ENCODE measurements at regions not wholly inside any gene's neighbourhood (a gene's known extent, or its start where the extent isn't known, plus 50 kb on each side); places are given as distances from the start of the nearest gene placed in this dataset.
A peak's percentile ranks its signal among the peaks of the same experiment; 100 is the strongest.

DNA sequence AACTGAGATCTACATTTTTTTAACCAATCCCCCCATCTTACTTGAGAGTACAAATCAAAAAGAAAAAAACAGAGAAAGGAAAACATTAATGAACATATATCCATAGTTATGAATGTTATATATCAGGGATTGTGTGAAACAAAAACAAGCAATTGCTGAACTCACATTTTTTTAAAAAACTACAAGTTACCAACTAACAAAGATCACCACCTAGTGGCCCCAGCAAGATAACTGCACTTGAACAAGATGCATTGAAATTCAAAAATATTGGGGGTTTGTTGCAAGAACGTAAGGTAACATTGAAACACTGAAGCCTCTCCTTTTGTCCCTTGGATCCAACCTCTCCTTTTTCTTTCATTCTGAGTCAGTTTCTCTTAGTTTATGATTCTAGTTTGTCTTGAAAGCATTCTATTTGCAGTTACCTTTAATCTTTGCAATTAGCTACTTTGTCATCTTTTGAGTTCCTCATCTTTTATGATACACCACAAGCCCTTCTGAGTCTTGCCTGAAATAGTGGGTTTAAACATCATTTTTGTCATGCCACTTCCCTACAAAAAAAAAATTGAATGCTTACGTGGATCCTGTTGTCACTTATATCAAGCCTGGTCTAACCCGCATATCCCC is 87.3 kb upstream of the TES start:
- TF ChIP-seq ZFX (IDR thresholded peaks at IDR 0.05): no peak
- TF ChIP-seq, protein P1, sequence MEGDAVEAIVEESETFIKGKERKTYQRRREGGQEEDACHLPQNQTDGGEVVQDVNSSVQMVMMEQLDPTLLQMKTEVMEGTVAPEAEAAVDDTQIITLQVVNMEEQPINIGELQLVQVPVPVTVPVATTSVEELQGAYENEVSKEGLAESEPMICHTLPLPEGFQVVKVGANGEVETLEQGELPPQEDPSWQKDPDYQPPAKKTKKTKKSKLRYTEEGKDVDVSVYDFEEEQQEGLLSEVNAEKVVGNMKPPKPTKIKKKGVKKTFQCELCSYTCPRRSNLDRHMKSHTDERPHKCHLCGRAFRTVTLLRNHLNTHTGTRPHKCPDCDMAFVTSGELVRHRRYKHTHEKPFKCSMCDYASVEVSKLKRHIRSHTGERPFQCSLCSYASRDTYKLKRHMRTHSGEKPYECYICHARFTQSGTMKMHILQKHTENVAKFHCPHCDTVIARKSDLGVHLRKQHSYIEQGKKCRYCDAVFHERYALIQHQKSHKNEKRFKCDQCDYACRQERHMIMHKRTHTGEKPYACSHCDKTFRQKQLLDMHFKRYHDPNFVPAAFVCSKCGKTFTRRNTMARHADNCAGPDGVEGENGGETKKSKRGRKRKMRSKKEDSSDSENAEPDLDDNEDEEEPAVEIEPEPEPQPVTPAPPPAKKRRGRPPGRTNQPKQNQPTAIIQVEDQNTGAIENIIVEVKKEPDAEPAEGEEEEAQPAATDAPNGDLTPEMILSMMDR (conservative IDR thresholded peaks at IDR 0.05): peak; percentile 88
- no peak overlapping the region for H3K27ac ChIP-seq

DNA sequence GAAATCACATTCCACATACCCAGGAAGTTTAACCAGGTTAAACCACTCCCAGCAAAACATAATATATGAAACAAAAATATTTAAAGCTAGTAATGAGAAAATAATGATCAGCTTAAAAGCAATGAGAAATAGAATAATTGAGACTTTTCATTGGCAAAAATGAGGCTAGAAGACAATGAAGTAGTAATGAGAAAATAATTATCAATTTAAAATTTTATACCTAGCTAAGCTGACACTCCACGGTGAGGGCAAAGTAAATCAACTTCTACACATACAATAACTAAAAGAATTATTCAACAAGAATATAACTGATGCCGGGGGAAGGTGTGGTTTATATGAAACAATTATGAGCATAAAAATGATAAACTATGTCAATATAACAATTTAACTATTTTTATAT is 82.2 kb upstream of the TES start:
- TF ChIP-seq, protein P1 (conservative IDR thresholded peaks at IDR 0.05): no peak
- no peak for TF ChIP-seq ZFX (IDR thresholded peaks at IDR 0.05)
- no peak overlapping the region for H3K27ac ChIP-seq

DNA sequence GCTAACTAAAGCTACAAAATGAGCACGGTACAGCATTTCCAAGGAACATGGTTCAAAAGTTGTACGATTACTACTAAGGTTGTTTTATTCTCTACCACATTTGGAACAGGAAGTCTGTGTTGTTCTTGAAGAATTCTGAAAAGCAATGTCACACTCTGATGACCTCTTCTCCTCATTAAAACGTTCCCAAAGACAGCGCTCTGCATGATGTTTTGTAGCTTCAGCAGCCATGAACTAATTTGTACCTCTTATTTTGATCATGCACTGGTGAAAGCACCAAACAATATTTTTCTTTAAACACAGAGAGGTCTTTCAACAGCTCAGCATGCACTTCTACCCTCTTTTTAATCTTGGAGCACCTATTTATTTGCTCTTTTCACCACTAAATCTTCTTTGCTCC is 75.0 kb upstream of the TES start:
- no peak overlapping the region for H3K27ac ChIP-seq
- TF ChIP-seq, protein P1 (conservative IDR thresholded peaks at IDR 0.05): no peak
- TF ChIP-seq ZFX (IDR thresholded peaks at IDR 0.05): no peak

DNA sequence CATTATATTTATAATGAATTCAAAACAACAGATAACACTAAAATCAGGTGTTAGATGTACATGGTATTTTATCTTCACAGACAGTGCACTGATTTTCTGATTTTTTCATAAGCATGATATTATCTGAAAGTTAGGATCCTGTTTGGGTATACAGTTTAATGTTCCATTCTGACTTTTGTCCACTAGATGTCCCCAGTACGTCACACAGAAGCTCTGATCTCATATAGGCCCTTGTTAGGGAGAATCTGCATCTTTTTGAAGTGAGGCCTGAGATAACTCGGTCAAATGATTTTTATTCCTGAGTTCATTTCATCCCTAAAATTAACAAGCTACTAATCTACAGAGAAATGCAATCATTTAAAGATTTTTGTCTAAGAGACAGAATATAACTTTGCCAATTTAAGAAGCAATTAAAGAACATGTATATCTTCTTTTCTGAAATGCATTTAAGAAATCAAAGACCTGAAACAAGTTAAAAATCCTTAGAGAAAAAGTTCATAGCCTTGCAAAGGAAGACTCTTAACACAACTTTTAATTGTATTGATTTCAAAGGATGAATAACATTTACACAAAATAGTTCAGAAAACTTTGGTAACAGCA is 72.0 kb upstream of the TES start:
- no peak overlapping the region for H3K27ac ChIP-seq
- TF ChIP-seq ZFX (IDR thresholded peaks at IDR 0.05): no peak
- TF ChIP-seq, protein P1 (conservative IDR thresholded peaks at IDR 0.05): peak; percentile 97

DNA sequence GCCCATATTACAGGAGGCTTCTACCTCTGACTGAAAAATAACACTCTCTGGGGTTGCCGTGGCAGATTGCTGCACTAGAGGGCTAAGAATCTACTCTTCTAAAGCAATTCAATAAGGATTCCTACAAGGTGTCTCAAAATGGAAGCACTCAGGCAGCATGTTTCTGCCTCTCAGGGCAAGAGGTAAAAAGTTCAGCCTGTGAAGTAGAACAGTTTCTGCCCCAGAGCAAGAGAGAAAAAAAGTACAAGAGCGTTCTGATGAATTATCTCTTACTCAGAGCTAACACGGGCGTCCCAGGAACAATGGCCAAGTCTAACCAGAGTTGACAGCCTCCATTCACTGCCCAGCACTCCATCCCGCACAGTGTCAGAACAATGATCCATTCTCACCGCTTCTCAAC is 71.3 kb upstream of the TES start:
- H3K27ac ChIP-seq: no peak overlapping the region
- TF ChIP-seq ZFX (IDR thresholded peaks at IDR 0.05): no peak
- TF ChIP-seq, protein P1 (conservative IDR thresholded peaks at IDR 0.05): no peak

DNA sequence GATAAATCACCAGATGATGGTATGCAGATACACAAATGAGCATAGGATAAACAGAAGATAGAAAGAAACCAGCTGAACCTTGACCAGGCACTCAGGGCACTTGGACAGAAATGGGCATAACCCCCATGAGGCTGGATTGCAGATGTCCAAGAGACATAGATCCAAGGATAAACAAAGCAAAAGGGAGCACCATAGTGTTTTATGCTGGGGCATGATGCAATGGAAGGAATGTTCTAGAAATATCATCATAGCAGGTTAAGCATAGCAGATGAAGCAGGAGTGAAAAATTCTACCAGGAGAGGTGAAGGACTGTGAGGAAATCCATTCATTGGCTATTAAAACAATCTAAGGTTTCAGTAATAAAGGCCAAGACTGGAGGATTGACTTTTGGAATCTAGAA is 70.5 kb upstream of the TES start:
- TF ChIP-seq ZFX (IDR thresholded peaks at IDR 0.05): no peak
- TF ChIP-seq, protein P1 (conservative IDR thresholded peaks at IDR 0.05): no peak
- H3K27ac ChIP-seq: no peak overlapping the region

DNA sequence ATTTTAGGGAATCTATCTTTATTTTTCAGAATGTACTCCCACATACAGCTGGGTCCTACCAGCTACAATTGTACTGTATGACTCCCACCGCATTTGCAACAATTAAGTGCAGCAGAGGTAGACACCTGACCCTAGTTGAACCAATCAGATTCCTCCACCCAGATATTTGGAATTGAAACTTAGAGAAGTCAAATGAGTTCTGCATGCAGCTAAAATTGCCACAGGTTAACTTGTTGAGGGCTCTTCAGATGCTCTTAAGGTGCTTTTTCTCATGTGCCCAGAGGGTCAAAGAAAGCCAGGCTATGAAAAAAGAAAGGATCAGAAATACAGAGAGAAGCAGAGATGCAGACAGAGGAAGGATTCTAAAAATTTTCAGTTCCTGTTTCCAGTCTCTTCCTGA is 68.0 kb upstream of the TES start:
- no peak overlapping the region for H3K27ac ChIP-seq
- TF ChIP-seq ZFX (IDR thresholded peaks at IDR 0.05): no peak
- TF ChIP-seq, protein P1 (conservative IDR thresholded peaks at IDR 0.05): no peak

All from C4-2B (cell line).